Pancreas (tissue), 10 donors: ENCODE measurements at regions not wholly inside any gene's neighbourhood (a gene's known extent, or its start where the extent isn't known, plus 50 kb on each side); places are given as distances from the start of the nearest gene placed in this dataset.

Experiments used
- ATAC-seq, 4 donors: fragments of 200-7000 bp; cut with Tn5 transposase; one replicate each; pipeline versions ENCODE4 v1.8.0 to v1.9.1; 2020; ENCODE audit warnings: mild to moderate bottlenecking in 4 of 4, moderate library complexity in 4 of 4
- DNase-seq, 6 donors: peaks; one replicate each; pipeline ENCODE4 v3.0.0-alpha.2; 2020
- FAIRE-seq: peaks from 2 replicates; lab custom pipeline; 2012; peaks lifted over from hg19 to GRCh38; lab: Jason Lieb, UNC
- H3K27ac ChIP-seq, 4 donors: fragments of 200-600 bp; sonication (generic); 1 replicate in 3 of 4; 2 replicates in 1 of 4; pipeline versions ENCODE4 v1.5.0 to v1.8.0; 2020
- H3K27me3 ChIP-seq, 4 donors: fragments of 200-600 bp; one replicate each; pipeline ENCODE4 v1.8.0; 2021
- H3K36me3 ChIP-seq, 3 donors: fragments of 200-600 bp; sonication (generic) in 1 of 3; one replicate each; pipeline versions ENCODE4 v1.5.0 to v1.8.0; 2020 to 2021
- H3K4me1 ChIP-seq, 3 donors: fragments of 200-600 bp; one replicate each; pipeline ENCODE4 v1.8.0; 2021
- H3K4me3 ChIP-seq, 4 donors: fragments of 200-600 bp; sonication (generic) in 2 of 4; one replicate each; pipeline versions ENCODE4 v1.5.0 to v1.8.0; 2020 to 2021
- H3K9me3 ChIP-seq, 4 donors: fragments of 200-600 bp; one replicate each; pipeline ENCODE4 v1.8.0; 2021
- WGBS, 2 donors: extraction: QIAGEN DNeasy Blood & Tissue Kit; methylation state at CpG; one replicate each; pipeline ENCODE4 v1.1.7; 2013; 5-methylcytosine and 5-hydroxymethylcytosine counted together
- intact Hi-C, 3 donors: fragments of 100-400 bp; cut with DNase I; formaldehyde crosslinking; loops; one replicate each; pipeline versions ENCODE4 v1.11.1 to v1.14.2; 2022
- TF ChIP-seq, protein P1 (sequence below), 4 donors: fragments of 200-600 bp; sonication (generic) in 3 of 4; IDR thresholded peaks; one replicate each; pipeline versions ENCODE4 v1.5.0 to v1.8.0; 2021; ENCODE audit warnings: antibody characterized with exemption in 4 of 4
- donor health status: healthy with polysubstance abuse.
- donor health status: DM: no; HTN: no; CAD: no; lungs with moderate emphysema.
- donor health status: DM: no; HTN: no; CAD: no.
- donor health status: control.
- donor health status: control.
- donor health status: Bipolar disorder and iron deficiency.
- donor health status: DM: yes; HTN: yes; CAD: no.
- donor health status: DM: no; HTN: no; CAD: no.
- donor health status: DM: no; HTN: no; CAD: no.
- donor health status: DM: yes; HTN: yes; CAD: no.

DNA sequence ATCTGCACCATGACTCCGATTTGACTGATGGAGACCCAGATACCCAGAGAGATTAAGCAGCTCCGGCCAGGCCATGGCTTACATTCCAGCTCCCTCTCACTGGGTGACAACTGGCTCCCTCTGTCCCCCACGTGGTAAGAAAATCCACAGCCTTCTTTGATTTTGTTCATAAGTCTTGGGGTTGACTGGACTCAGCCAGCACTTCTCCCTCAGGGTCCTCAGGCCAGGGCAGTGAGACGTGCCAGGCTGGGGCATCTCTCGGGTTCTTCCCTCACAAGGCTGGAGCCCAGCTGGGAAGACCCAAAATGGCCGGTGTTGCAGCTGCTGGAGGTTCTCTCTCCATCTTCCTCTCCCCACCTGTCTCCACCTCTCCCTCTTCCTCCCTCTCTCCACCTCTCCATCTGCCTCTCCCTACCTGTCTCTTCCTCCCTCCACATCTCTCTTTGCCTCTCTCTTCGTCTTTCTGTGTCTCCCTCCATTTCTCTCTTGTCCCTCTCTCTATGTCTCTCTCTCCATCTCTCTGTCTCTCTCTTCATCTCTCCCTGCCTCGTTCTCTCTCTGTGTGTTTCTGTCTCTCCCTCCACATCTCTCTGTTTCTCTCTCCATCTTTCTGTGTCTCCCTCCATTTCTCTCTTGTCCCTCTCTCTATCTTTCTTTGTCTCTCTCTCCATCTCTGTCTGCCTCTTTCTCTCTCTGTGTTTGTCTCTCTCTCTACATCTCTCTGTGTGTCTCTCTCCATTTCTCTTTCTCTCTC is 105.3 kb downstream of the FOXL1 start:
- DNase-seq, result no peak
- Histone ChIP-seq H3K9me3 (no peaks in the 10 kb centered on the region), H3K4me1 (no peaks in the 10 kb centered on the region), H3K27ac (no peak overlapping the region), H3K4me3 (no peak overlapping the region), H3K27me3 (no peaks in the 10 kb centered on the region), H3K36me3 (no peaks in the 10 kb centered on the region)
- FAIRE-seq, result no peak
- TF ChIP-seq, protein P1, sequence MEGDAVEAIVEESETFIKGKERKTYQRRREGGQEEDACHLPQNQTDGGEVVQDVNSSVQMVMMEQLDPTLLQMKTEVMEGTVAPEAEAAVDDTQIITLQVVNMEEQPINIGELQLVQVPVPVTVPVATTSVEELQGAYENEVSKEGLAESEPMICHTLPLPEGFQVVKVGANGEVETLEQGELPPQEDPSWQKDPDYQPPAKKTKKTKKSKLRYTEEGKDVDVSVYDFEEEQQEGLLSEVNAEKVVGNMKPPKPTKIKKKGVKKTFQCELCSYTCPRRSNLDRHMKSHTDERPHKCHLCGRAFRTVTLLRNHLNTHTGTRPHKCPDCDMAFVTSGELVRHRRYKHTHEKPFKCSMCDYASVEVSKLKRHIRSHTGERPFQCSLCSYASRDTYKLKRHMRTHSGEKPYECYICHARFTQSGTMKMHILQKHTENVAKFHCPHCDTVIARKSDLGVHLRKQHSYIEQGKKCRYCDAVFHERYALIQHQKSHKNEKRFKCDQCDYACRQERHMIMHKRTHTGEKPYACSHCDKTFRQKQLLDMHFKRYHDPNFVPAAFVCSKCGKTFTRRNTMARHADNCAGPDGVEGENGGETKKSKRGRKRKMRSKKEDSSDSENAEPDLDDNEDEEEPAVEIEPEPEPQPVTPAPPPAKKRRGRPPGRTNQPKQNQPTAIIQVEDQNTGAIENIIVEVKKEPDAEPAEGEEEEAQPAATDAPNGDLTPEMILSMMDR (IDR thresholded peaks at IDR 0.05), result no peak
- ATAC-seq, result no peak
- intact Hi-C loops, result no loop called here
- WGBS, 2 donors, result 48 to 57% methylated on average over 8 of the region's 8 CpGs

DNA sequence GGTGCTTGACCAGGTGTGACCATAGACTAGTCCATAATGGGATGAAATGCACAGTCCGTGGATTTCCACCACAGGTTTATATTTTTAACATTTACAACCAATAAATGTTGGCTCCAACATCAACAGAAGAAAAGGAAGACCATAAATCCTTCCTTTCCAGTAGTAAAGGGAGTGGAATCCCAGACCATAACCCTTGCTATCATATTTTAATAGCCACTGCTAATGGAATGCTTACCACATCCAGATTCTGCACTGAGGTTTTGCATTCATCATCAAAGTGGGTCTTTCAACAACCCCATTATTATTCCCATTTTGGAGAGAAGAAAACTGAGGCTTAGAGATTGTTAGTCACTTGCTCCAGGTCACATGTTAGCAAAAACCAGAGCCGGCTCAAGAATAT is 106.7 kb downstream of the FOXL1 start:
- H3K9me3 ChIP-seq, result no peaks in the 10 kb centered on the region
- DNase-seq (no peak), ATAC-seq (no peak), FAIRE-seq (no peak)
- no peaks in the 10 kb centered on the region for H3K36me3 ChIP-seq
- no peaks in the 10 kb centered on the region for H3K4me1 ChIP-seq
- WGBS, 2 donors, result 56 to 61% methylated on average over 2 of the region's 2 CpGs
- H3K27ac ChIP-seq, result no peak overlapping the region
- H3K27me3 ChIP-seq, result no peaks in the 10 kb centered on the region
- TF ChIP-seq, protein P1 (IDR thresholded peaks at IDR 0.05), result no peak
- intact Hi-C loops, result no loop called here
- no peak overlapping the region for H3K4me3 ChIP-seq

DNA sequence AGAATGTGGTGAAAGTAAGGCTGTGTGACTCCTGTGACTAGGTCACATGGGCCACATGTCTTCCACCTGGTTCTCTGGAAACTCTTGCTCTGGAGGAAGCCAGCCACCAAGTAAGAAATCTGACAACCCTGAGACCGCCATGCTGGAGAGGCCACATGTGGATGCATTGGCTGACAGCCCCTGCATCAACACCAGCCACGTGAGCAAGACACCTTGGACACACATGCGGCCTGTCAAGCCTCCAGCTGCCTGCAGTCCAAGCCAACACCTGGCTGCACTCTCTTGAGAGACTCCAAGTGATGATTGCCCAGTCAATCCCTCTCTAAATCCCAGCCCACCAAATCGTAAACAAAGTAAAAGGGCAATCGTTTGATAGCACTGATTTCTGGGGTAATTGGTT is 112.6 kb downstream of the FOXL1 start:
- intact Hi-C loops, result no loop called here
- 56 to 74% methylated on average over 5 of the region's 5 CpGs for WGBS, 2 donors
- DNase-seq (no peak), ATAC-seq (no peak), FAIRE-seq (no peak)
- TF ChIP-seq, protein P1 (IDR thresholded peaks at IDR 0.05), result no peak
- H3K4me3 ChIP-seq, result no peak overlapping the region
- no peaks in the 10 kb centered on the region for H3K9me3 ChIP-seq
- H3K27me3 ChIP-seq, result no peaks in the 10 kb centered on the region
- H3K4me1 ChIP-seq, result no peaks in the 10 kb centered on the region
- H3K27ac ChIP-seq, result no peak overlapping the region
- no peaks in the 10 kb centered on the region for H3K36me3 ChIP-seq

DNA sequence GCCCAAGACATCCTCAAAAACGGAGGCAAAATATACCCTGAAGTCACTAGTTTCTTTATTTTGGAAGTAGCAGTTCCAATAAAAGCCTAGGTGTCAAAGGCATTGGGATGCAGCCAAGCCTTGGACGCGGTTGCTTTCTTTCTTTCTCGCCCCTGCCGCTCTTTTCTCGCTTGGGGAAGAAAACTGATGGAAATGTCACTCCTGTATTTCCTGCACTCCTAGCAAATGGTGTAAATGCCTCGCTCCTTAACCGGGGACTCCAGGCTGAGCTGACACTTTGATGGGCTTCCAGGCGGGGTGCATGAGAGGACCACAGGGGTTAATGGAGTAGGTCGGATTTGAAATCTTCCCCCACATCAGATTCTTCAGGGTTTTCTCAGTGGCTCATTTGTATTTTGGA is 114.1 kb downstream of the FOXL1 start:
- DNase-seq (no peak), FAIRE-seq (no peak), ATAC-seq (no peak)
- Histone ChIP-seq H3K4me1 (no peaks in the 10 kb centered on the region), H3K4me3 (no peak overlapping the region), H3K9me3 (no peaks in the 10 kb centered on the region), H3K36me3 (no peaks in the 10 kb centered on the region), H3K27me3 (no peaks in the 10 kb centered on the region), H3K27ac (no peak overlapping the region)
- 40 to 42% methylated on average over 10 of the region's 10 CpGs for WGBS, 2 donors
- intact Hi-C loops, result no loop called here
- TF ChIP-seq, protein P1 (IDR thresholded peaks at IDR 0.05), result no peak

DNA sequence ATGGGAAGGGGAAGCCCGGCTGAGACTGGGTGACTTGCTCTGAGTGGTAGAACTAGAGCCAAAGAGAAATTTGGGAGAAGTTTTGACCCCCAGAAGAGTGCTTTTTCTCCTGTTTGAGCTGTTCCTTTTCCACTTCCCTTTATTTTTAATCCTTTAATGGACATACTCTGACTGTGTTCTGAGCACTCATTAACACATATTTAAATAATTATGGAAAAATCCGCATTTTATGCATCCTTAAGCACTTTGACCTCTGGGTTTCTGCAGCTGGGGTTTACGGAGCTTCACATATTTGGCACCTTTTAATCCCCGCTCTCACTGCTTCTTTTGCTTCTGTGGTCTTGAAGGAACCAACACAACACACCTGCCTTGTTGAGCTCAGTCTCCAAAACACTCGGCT is 114.7 kb downstream of the FOXL1 start:
- WGBS, 2 donors, result 34 to 43% methylated on average over 5 of the region's 5 CpGs
- Histone ChIP-seq H3K36me3 (no peaks in the 10 kb centered on the region), H3K4me1 (no peaks in the 10 kb centered on the region), H3K27ac (no peak overlapping the region), H3K4me3 (no peak overlapping the region), H3K27me3 (no peaks in the 10 kb centered on the region), H3K9me3 (no peaks in the 10 kb centered on the region)
- no peak for FAIRE-seq
- TF ChIP-seq, protein P1 (IDR thresholded peaks at IDR 0.05), result no peak
- ATAC-seq, result no peak
- intact Hi-C loops, result no loop called here
- no peak for DNase-seq
